Thyroid gland (tissue), 4 donors: ENCODE measurements at regions not wholly inside any gene's neighbourhood (a gene's known extent, or its start where the extent isn't known, plus 50 kb on each side); places are given as distances from the start of the nearest gene placed in this dataset.

Experiments
- CTCF ChIP-seq, 6 experiments: fragments of 200-600 bp in 3 of 6; fragments of 450-650 bp in 3 of 6; sonication (generic) in 3 of 6; IDR thresholded peaks; one replicate each; pipeline ENCODE4 v1.5.1; 2016 to 2019; ENCODE audit warnings: antibody characterized with exemption in 6 of 6, mild to moderate bottlenecking in 2 of 6, inconsistent platforms in 1 of 6, moderate library complexity in 1 of 6
- POLR2A ChIP-seq, 2 donors: fragments of 450-650 bp; IDR thresholded peaks; one replicate each; pipeline ENCODE4 v1.6.1; 2017; ENCODE audit warnings: antibody characterized with exemption in 2 of 2, mild to moderate bottlenecking in 2 of 2, moderate library complexity in 1 of 2

GRCh38 chr16:73459586-73459985 is 411.7 kb upstream of the ZFHX3 start:
- TF ChIP-seq CTCF (IDR thresholded peaks at IDR 0.05) (no peak), POLR2A (IDR thresholded peaks at IDR 0.05) (no peak)
